Activated T-helper 1 cell treated with Interleukin-2 at 50 U/mL for 16 hours (primary cell): ENCODE measurements at regions not wholly inside any gene's neighbourhood (a gene's known extent, or its start where the extent isn't known, plus 50 kb on each side); places are given as distances from the start of the nearest gene placed in this dataset.

Experiments
- DNase-seq: peaks from one replicate; pipeline ENCODE4 v3.0.0-alpha.2; 2020; ENCODE audit warnings: low read depth

DNA sequence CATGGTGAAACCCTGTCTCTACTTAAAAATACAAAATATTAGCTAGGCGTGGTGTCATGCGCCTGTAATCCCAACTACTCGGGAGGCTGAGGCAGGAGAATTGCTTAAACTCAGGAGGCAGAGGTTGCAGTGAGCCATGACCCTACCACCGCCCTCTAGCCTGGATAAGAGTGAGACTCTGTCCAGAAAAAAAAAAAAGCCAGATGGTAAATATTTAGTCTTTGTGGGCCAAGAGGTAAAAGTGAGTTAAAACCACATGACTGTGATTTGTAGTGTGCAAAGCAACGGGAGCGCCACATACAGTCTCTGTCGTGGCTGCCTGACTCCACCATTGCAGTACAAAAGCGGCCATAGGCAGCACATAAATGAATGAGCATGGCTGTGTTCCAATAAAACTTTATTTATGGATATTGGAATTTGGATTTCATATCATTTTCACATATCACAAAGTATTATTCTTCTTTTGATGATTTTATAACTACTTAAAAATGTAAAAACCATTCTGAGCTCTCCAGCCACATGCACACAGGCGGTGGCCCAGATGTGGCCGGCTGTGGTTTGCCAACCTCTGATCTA, 51.8 kb upstream of the CASZ1 start:
- DNase-seq: no peak

- no peak for DNase-seq
Observed at GRCh38 chr1:10850026-10850425, 53.6 kb upstream of the CASZ1 start.

- DNase-seq: no peak
Observed at GRCh38 chr1:10851024-10852013, 54.9 kb upstream of the CASZ1 start.

DNA sequence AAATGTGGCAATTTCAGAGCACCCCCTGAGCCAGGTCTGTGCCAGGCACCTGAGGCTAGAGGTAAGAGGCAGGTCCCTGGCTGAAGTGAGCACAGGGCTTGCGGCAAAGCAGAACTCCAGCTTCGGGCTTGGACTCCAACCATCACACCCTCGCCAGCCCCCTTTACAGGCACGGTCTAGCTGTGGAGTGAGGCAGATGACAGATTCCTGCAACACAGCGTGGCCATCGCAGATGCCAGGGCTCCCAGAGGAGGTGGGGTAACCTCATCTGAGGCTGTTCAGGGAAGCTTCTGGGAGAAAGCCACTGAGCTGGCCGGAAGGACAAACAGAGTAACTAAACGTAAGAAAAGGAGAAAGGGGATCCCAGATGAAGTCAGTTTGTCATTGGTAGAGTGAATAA, 55.6 kb upstream of the CASZ1 start:
- no peak for DNase-seq

- no peak for DNase-seq
Observed at GRCh38 chr1:10852486-10852885, 56.0 kb upstream of the CASZ1 start.

GRCh38 chr1:10852998-10853520, 56.6 kb upstream of the CASZ1 start:
- no peak for DNase-seq

DNA sequence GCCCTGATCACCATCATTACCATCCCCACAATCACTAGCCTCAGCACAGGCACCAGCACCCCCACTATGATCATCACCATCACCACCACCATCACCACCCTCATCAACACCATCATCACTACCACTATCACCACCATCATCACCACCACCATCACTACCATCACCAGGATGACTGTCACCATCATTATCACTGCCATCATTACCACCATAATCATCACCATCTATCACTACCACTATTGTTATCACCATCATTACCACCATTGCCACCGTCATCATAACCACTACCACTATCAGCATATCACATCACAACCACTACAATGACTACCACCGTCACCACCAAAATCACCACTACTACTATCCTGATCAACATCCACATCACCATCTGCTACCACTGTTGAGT, 57.3 kb upstream of the CASZ1 start:
- DNase-seq: no peak

GRCh38 chr1:10854856-10855459, 58.5 kb upstream of the CASZ1 start:
- DNase-seq: no peak

DNA sequence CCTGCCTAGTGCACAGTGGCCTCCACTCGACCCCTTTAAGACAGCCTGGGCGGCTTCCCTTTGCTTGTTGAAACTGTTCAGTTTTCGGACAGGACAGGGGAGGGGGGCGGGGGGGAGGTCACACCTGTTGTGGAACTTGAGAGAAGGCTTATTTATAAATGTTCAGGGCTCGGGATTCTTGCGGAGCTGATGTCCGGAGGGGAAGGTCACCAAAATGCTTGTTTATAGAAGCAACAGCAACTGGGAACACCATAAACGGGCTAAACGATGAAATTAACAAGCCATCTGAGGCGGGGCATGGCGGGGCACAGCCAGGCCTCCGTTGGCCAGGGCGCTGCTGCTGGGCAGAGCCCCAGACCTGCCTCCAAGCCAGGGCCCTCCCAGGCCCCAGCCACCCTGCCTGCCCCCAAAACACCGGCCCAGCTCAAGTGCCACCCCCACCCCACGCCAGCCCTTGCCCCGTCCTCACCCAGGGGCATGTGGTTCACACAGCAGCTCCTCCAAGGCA, 59.8 kb upstream of the CASZ1 start:
- no peak for DNase-seq

GRCh38 chr1:10856863-10857598, 60.6 kb upstream of the CASZ1 start:
- DNase-seq: no peak

DNA sequence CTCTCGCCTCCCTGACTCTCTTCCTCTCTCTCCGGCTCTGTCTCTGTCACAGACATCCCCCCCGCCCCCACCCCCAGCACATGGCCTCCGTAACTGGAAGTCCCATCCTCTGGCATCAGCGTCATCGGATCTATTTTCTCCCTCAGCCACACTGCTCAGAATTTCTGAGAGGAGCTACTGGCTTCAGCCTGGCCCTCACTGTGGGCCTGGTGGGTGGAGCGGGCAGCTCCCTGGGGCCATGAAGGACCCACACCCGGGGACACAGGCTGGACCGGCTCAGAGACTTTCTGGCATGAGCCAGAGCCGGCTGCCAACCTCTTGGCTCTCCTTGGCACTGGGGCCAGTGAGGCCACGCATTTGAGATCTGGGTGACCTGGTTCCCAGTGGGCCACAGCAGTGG, 61.2 kb upstream of the CASZ1 start:
- no peak for DNase-seq

DNA sequence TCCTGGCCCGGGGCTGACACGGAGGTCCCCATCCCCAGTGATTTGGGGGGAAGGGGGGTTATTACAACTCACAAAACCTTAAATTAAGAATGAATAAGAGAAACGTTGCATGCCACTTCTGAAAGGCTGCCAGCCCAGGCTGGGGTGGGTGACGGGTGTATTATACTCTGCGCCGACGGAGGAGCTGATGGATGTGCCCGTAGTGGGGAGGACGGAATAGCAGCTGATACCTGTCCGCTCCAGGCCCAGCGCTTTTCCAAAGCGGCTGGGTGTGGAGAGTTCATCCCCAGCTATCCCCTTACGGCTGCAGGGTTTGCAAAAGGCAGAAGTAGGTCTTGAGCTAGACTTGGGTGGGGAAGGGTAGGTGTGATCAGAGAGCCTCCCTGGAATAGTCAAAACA, 63.8 kb upstream of the CASZ1 start:
- DNase-seq: no peak

DNA sequence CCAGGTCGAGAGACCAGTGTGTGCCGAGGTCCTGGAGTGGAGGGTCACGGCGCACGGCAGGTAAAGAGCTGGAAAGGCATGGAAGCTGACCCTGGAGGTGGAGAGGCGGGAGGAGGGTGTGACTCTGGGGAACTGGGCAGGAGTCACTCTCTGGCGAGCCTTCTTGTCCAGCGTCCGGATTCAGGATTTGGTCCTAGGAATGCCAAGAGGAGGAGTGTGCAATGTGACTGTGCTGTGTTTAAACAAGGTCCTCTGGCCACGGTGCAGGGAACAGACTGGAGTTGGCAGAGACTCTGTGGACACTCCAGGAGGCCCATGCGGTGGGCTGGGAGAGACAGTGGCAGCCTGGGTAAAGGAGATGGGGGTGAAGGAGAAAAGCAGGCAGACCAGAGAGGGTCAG, 64.2 kb upstream of the CASZ1 start:
- no peak for DNase-seq

GRCh38 chr1:10861822-10862221, 65.4 kb upstream of the CASZ1 start:
- no peak for DNase-seq

DNA sequence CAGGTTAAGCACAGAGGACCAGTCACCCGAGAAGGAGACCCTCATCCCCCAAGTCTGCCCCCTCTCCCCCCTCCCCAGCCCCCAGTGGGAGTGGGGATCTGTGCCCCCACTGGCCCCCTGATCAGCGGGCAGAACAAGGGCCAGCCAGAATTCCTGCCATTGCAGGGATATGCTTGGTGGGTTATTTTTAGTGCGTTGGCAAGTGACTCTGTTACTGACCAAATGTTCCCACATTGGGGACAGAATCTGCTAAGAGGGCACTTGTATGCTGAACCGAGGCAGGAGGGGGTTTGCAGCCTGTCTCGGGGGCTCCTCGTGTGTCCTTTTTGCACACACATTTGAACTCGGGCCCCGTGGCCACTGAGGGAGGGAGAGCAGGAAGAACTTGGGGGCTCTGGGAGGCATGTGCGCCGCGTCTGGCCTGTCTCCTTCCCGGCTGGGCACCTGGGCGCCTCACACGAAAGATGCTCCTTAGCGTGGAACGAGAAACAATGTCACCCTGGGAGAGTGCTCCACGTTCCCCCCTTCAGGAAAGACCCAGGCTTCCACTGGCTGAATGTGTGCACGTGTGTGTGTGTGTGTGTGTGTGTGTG, 66.4 kb upstream of the CASZ1 start:
- DNase-seq: no peak

- DNase-seq: no peak
Observed at GRCh38 chr1:10863886-10864285, 67.4 kb upstream of the CASZ1 start.

GRCh38 chr1:10864776-10865175, 68.3 kb upstream of the CASZ1 start:
- no peak for DNase-seq

DNA sequence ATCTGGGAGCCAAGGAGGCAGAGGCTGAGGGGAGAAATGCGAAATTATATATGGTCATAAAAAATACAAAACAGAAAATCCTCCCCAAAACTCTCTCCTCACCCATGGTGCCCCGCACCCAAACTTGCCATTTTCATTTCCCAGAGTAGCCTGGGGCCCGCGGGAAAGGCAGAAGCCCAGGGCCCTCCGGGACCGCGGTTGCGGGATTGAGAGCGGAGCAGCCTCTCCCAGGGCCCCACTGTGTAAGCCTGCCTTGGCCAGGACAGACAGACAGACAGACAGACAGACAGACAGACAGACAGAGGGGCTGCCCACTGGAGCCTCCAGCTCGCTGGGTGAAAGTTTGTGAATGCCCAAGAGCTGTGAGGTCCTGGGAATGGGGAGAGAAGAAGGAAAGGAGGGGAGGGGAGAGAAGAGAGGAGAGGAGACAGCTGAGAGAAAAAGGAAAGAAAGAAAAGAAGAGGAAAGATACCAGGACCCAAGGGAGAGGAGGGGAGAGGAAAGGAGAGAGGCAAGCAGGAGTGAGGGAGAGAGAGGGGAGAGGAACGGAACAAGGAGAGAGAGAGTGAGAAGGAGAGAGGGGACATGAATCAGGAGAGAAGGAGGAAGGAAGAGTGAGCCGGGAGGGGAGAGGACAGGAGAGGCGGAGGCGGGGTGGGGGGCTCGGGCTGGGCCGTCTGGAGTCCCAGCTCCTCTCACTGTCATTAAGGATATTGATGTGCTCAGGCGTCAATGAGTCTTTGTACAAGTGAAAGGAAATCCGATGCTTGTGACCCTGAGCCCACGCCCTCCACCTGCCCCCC, 69.3 kb upstream of the CASZ1 start:
- DNase-seq: no peak

DNA sequence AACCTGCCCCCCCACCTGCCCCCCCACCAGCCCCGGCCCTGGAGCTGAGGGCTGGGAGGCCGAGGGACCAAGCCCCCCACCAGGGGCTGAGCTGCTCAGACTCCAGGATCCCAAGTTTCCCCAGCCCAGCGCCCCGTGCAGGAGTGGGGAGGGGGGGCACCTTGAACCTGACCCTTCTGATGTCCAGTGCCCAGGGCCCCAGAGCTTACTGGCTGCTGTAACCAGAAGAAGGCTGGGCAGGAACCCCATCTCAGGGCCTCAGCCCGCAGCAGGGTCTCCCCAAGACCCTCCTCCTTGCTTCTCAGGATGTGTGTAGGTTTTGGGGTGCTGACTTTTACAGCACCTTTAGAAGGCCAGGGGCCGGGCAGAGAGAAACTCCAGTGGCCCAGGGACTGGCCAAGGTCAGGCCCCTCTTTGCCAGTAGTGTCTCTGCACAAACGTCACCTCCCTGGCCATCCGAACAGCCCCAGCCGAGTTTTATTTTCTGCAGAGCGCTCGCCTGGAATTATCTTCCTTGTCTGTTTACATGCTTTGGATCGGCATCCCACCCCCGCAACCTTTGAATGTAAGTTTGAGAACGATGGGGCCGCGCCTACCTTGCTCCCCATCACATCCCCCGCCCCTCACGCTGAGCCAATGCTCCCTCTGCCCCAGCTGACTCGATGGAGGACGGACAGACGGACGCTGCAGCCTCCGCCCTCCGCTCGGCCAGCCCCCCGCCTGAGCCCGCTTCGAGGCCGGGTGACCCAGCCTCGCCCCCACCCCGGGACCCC, 70.1 kb upstream of the CASZ1 start:
- no peak for DNase-seq

GRCh38 chr1:10867138-10867721, 70.8 kb upstream of the CASZ1 start:
- DNase-seq: peak; percentile 49
